SK-N-MC (cell line): ENCODE measurements at regions not wholly inside any gene's neighbourhood (a gene's known extent, or its start where the extent isn't known, plus 50 kb on each side); places are given as distances from the start of the nearest gene placed in this dataset.
"Not testable (repeated sequence)": the region's sequence is repeated elsewhere in the genome, so short reads cannot be mapped to it uniquely, and the experiment has no call there.

Experiments used
- EZH2 ChIP-seq: fragments of 200-600 bp; sonication (generic); IDR thresholded peaks from one replicate; pipeline ENCODE4 v1.6.1; 2017; ENCODE audit warnings: antibody characterized with exemption
- POLR2AphosphoS5 ChIP-seq: IDR thresholded peaks from 2 replicates; pipeline ENCODE4 v1.6.1; 2012; ENCODE audit warnings: mild to moderate bottlenecking, low read depth, low read length, borderline replicate concordance

DNA sequence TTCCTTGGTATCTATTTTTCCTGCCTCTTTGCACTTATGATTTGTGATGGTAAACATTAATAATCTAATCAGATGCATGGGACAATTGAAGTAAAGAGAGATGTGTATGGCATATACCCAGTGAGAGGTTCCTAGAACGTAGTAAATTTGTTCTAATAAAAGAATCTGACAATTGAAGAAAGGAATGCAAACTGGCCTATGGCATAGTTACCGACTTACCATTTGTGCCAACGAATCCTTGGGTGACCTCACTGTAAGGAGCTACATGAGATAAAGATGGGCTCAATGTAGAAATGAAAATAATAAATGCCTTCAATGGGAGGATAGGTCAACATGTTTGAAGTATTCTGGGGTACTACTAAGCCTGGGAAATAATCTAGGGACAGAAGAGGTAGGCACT lies 73.7 kb upstream of the FOLH1 start:
- TF ChIP-seq POLR2AphosphoS5, EZH2: not testable (repeated sequence)
